NCI-H1048 (cell line): ENCODE measurements at regions not wholly inside any gene's neighbourhood (a gene's known extent, or its start where the extent isn't known, plus 50 kb on each side); places are given as distances from the start of the nearest gene placed in this dataset.
"Not testable (repeated sequence)": the region's sequence is repeated elsewhere in the genome, so short reads cannot be mapped to it uniquely, and the experiment has no call there.

Source experiments
- DNase-seq: peaks from one replicate; lab custom pipeline; 2025; lab: John Stamatoyannopoulos, UW

DNA sequence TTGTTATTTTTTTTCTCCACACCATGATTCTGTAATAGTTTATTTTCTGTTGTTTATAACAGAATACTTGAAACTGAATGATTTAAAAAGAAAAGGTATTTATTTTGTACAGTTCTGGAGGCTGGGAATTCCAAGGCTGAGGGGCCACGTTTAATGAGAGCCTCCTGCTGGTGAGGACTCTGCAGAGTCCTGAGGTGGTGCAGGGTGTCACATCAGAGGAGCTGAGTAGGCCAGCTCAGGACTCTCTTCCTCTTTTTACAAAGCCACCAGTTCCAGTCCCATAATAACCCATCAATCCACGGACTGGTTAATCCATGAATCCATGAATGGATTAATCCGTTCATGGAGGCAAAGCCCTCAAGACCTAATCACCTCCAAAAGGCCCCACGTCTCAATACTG, 71.6 kb downstream of the TFAP2A start:
- no peak for DNase-seq

DNA sequence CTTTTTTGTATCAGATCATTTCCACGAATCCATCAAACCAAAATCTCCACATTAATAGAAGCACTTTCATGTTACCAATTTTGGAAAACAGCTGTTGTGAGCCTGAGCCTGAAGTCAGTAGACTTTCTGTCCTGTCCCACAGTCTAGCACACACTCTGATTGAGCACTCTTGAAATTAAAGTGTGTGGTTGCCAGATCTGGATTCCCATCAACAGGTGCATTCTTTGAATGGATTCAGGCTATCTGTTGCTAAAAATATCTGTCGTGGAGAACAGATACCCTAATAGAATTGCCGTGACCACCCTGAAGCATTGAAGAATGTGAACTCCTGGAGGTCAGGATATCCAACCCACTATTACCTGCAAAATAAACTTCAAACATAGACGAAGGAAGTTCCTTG, 73.3 kb downstream of the TFAP2A start:
- DNase-seq = no peak

DNA sequence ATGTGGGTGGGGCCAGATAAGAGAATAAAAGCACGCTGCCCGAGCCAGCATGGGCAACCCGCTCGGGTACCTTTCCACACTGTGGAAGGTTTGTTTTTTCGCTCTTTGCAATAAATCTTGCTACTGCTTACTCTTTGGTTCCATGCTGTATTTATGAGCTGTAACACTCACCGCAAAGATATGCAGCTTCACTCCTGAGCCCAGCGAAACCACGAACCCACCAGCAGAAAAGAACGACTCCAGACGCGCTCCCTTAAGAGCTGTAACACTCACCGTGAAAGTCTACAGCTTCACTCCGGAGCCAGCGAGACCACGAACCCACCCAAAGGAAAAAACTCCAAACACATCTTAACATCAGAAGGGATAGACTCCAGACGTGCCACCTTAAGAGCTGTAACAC, 76.7 kb downstream of the TFAP2A start:
- no peak for DNase-seq

DNA sequence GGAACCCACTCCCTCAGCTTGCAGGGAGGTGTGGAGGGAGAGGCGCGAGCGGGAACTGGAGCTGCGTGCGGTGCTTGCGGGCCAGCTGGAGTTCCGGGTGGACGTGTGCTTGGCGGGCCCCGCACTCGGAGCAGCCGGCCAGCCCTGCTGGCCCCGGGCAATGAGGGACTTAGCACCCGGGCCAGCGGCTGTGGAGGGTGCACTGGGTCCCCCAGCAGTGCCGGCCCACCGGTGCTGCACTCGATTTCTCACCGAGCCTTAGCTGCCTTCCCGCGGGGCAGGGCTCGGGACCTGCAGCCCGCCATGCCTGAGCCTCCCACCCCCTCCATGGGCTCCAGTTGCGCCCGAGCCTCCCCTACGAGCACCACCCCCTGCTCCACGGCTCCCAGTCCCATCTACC, 77.5 kb downstream of the TFAP2A start:
- not testable (repeated sequence) for DNase-seq

DNA sequence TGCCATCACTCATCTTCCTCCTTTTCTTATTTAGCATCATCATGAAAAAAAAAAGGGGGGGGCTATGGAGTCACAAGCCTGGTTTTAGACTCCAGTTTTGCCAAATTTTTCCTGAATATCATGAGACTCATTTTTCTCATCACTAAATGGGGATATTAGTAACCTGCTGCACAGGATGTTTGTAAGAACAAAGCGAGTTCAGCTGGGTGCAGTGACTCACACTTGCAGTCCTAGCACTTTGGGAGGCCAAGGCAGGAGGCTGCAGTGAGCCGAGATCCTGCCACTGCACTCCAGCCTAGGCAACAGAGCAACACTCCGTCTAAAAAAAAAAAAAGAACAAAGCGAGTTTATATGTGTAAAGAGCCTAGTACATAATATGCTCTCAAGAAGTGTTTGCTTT, 82.8 kb downstream of the TFAP2A start:
- DNase-seq = no peak

DNA sequence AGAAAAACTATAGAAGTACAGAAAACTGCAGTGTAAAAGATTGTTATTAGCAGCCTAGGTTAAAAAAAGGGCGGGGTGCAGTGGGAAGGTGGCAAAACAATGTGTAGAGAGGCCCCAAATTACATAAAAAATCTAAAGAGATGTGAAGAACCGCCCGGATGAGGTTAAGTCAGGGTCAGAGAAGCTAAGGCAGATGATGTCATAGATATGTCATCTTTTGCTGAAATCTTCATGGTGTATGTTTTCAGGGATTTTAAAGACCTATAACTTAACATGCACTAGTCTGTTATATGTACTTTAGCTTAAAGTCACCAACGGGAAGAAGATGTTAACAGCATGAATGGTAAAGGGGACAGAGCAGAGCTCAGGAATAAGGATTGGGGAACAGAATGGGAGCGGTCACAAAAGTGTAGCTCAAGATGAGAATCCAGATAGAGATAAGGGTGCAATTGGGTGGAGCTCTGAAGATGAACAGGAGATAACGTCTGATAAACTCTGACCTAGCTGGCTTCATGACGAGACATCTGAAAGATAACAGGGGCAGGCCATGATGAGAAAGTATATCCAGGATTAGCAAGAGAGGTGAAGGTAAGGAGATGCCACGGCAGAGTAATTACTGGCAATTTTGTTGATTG, 83.4 kb downstream of the TFAP2A start:
- DNase-seq = no peak

DNA sequence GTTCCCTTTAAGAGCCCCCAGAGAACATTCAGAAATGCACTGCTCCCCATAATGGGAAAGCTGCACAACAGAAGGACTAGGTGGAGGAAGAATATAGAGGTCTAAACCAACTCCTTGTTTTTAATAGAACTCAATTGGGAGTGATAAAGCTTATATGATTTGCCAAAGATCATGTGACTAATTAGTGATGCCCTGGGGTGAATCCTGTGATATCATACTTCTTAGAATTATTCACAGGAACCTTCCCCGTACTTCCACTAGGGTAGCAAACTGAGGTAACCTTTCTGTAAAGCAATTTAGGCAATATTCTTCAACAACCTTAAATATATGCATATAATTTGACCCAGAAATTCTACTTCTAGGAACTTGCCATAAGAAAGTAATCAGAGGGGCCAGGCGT, 84.4 kb downstream of the TFAP2A start:
- no peak for DNase-seq

DNA sequence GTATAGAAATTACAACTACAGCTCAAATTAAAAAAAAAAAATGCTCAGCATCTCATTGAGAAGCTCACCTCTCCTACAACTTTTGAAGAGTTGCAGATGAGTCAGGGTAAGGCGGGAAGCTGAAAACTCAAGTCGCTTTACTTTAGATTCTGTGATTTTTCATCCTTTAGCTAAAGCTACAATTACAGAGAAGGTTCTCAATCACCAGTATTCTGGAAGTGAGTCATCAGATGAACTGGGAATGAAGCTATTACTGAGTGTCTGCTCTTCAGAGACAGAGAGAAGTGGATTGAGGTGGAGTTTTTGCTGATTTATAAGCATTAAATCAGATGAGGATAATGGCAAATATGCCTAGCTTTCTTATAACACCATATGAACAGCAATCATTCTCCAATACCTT, 91.9 kb downstream of the TFAP2A start:
- no peak for DNase-seq

DNA sequence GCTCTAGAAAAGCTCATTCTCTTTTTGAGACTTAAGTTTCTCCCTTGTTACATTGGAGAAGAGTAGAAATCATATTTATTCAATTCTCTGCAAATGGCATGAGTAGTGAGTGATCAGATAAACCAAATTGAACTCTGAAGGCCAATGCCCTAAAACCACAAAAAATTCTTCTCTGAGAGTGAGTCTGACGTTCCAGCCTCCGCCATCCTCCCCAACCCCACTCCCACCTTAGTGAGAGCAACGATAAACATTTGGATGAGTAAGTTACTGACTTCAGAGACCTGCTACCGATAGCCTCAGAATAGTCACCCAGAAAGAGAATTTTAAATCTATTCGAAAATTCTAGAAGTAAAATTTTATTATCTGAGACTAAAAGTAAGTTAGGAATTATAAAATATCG, 94.6 kb downstream of the TFAP2A start:
- DNase-seq = no peak

DNA sequence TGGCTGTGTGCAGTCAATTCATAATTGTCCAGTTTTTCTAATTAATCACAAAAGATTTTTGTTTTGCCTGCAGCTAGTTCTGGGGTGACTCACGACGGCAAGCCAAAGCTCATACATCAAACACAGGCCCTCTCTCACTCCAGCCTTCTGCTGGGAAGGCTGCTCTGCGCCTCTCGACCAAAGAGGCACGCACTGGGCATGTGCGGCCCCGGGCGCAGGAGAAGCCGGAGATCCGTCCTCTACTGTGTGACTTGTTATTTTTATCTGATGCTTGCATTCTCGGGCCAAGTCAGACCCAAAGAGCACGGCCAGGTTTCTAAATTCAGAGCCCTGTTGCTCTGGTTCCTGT, 98.5 kb downstream of the TFAP2A start:
- DNase-seq = no peak

DNA sequence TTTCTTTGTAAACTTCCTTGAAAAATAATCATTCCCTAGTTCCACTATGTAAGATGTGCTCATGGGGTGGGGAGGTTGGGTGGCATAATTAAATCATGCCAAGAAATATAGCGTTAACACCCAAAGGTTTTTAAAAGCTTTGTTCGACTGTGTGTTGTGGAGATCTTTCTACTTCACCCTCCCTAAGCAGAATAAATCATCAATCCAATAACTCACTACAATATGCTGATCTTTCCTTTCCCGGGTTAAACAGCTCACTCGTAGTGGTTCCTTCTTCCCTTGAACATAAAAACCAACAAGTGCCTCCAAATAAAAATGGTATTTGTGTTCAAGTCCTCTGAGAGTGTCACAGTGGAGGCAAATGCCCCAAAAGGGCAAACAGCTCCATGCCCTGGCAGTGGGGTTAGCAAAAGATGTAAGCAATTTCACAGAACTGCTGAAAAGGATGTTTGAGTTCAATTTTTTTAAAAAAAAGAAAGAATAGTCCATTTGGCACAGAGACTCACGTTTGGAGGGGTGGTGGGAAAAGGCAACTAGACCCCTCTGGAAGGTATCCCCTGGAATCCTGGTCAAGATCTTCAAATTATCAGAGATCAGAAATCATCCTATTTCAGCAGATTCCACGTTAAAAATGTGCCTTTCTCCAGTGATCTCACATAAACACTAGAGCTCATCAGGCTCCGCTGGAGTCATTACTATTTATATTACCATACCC, 99.1 kb downstream of the TFAP2A start:
- no peak for DNase-seq

DNA sequence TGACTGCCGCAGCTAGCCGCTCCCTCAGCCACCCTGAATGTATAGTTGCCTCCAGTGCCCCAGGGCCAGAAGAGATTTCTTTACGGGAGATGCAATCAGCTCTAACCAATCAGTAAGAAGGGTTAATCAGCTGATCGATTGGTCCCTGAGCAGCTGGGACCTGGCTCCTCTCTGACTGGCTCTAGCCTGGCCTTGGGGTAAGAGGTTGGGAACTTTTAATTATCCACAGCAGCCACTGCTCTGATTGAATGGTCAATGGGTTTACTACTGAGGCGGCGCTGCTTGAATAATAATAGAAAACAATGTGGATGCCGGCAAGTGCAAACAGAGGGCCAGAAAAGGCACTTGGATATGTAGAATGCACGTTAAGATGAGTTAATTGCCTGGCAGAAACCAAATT, 99.8 kb downstream of the TFAP2A start:
- no peak for DNase-seq

DNA sequence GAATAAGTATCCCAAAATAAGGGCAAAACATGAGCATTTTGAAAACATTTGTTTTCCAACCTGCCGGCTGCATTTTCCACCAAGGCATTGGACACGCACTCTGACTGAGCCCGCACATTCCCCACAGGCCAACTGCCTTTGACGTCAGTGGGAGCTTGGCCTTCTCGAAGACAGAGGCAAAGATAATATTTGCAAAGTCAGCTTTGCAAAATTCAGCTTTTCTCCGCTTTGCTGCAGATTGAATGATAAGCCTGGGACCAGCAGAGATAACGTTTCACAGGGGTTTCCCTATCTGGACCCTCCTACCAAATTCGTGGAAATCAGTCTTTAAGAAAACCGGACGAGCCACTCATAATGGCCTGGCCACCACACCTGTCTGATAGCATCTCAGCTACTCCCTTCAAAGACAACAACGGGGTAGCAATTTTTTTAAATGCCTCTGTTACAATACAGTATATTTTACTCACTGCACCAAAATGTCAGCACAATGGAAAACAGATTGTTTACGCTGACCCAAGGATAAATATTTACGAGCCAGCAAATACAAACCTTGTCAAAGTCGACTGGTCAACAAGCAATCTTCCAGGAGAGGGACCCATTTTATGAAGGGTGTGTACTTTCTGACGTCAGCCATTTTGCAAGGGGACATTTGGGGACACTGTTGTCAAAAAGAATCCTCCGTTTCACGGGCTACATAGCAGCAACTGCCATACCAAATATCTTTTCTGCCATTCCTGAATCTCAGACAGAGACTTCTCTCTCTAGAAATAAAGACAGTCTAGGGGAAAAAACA, 100.5 kb downstream of the TFAP2A start:
- no peak for DNase-seq

DNA sequence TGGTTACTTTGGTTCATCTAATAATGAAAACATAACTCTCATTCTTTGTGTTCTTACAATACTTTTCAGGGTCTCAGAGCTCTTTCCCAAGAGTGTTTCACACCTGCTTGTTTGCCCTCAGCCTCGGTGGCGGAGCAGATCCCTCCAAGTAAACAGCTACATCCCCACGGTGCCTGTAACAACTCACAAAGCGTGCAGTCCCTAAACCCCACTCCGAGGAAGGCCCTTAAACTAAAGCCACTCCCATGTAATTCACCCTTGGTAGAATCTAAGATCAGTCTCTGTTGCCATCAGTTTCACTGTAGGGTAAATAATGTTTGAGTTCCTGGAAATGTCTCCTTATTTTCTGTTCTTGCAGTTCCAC, 101.1 kb downstream of the TFAP2A start:
- no peak for DNase-seq

DNA sequence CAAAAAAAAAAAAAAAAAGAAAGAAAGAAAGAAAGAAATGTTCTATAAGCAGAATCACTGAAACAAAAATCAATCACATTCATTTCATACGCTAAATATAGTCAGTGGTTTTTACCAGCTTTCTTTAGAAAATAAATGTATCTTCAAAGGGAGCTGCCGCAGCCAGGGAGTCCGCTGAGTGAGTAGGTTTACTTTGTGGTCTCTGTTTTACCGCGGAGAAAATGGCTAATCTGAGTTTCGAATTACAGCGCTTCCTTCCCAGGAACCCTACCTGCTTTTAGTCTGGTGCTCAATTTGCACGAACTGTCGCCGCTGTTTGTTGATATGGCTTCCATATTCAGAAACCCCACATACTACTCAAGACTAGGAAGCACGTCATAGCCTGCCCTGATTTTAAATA, 102.4 kb downstream of the TFAP2A start:
- DNase-seq = no peak

DNA sequence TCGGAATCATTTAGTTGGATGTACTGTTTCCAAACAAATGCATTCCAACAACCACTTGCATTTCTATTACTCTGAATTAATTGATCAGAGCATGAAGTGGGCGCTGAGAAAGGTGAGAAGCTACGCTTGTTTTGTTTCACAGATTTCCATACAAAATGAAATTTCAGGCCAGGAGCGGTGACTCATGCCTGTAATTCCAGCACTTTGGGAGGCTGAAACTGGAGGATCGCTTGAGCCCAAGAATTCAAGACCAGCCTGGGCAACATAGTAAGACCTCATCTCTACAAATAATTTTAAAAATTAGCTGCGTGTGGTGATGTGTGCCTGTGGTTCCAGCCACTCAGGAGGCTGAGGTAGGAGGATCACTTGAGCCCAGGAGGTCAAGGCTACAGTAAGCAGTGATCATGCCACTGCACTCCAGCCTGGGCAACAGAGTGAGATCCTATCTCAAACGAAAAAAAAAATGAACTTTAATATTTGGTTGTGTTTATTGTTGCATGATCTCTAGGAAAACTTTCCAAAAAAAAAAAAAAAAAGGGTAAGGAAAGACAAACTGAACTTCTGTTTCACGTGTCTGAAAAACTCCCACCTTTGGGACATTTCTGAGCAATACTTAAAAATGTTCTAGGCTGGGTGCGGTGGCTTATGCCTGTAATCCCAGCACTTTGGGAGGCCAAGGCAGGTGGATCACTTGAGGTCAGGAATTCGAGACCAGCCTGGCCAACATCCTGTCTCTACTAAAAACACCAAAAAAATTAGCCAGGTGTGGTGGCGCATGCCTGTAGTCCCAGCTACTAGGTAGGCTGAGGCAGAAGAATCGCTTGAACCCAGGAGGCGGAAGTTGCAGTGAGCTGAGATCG, 103.1 kb downstream of the TFAP2A start:
- not testable (repeated sequence) for DNase-seq

DNA sequence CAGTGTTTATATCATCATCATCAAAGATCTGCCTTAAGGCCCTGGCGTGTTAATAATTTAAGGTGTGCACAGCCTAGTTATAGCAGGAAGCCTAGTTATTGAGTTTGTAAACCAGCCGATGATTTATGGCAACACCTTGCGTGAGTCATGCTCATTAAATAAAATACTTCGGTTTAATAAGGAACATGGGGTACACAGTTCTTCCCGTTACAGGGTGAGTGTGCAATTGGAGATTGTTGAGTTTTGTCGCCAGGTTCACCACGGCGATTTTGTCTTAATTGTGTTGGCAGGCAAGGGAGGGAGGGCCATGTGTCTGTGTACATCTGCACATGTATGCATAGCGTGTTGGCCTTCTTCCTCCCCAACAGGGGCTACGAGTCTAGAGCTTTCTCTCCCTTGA, 104.0 kb downstream of the TFAP2A start:
- no peak for DNase-seq

DNA sequence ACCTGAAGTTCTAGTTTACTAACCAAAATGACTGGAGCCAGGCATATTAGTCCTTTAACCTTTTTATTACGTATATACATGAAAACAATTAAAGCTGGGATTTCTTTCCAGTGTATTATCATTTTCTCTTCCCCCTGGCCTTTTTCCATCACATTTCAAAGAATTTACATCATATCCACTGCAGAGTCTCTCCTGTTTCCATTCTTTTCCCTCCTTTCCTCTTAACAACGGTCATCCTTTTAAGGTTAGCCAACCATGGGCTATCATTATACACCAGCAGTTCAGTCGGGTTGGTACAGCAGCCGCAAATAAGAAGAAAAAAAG, 104.6 kb downstream of the TFAP2A start:
- DNase-seq = no peak

DNA sequence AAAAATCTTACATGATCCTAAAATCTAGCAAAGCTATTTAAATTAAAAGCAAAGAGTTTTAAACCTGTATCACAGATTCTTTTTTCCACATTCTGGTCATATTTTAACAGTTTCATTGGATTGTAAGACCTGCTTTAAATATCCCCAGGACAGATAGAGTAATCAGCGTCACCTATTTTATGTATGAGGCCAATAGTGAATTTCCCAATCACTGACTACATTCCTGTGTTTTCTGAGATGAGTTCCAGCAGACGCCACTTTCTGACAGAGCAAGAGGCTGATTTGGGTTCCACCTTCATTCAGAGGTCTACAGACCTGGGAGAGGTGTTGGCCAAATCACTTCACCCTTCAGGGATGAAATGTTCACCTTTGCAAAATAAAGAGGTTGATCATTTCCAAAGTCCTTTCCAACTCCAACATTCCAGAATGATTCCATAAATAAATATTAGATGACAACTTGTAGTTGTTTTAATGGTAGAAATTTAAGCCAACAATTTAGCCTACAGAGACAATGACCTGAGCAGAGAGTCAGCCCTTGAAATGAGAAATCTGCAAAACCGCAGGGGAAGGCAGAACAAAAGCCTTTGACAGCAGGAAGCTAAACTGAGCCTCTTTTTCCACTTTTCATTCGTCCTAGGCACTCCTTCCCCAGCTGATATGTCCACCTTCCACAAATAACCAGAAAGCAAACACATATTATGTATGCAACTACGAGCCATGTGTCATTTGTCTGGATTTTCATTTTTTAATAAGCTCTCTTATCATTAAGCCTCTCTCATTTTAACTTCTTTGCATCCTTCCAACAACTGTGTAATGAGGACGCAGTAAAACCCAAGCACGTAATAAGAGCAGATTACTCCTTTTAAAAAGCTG, 105.2 kb downstream of the TFAP2A start:
- DNase-seq = no peak

DNA sequence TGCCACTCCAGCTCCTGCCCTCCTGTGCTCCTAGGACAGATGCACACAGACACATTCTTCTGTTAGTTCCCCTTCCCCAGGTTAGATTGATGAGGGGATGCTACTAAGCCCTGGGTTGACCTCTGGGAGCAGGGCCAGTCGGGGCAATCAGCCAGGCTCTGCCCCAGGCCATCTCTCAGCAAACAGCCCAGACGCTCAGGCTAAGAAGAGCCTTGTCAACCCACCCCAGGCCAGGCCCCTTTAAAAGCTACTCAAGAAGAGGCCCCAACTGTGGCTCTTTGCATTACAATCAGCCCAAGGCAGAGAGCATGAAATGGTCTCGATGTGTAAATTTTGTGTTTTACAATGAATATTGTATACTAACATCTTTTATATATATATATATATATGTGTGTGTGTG, 107.4 kb downstream of the TFAP2A start:
- DNase-seq = no peak

DNA sequence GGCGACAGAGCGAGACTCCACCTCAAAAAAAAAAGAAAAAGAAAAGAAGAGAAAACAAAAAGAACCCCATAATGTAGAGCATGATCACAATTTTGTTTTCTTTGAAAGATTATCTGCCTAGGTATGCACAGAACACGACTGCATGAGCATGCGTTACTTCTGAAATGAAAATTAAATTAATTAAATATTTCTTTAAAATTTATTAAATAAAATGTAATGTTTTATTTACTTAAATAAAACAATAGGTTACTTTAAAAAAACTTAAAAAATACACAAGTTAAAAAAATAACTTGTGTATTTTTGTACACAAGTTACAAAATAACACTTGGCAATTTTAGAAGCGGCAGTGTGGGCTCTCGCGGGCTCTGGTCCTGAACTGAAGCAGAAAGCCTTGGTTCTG, 107.8 kb downstream of the TFAP2A start:
- no peak for DNase-seq
